ENCODE measurements at regions not wholly inside any gene's neighbourhood (a gene's known extent, or its start where the extent isn't known, plus 50 kb on each side); places are given as distances from the start of the nearest gene placed in this dataset.

- no peak for FAIRE-seq
- TF ChIP-seq POLR2A (IDR thresholded peaks at IDR 0.05; ENCODE audit: low read depth, low read length): no peak
- DNase-seq (ENCODE audit: insufficient read length, low spot score): no peak
Observed at GRCh38 chr6:143605906-143606521, 71.8 kb upstream of the PHACTR2 start.

DNA sequence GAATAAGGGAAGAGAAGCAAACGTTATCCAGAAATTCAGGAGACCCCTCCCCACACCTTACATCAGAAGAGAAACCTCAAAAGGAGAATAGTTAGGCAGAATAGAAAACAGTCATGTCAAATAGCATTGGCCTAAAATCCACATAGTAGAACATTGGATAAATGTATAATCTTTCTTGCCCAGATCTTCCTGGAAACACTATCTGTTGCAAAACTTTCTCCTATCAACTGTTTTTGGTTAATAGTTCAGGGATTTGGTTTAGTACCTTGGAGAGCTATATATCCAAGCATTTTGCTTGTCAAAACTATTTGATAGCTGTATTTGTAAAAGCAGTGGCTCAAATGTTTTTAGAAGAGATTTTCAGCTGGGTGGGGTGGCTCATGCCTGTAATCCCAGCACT, 74.3 kb upstream of the PHACTR2 start:
- no peak for DNase-seq (ENCODE audit: insufficient read length, low spot score)
- FAIRE-seq: no peak
- TF ChIP-seq POLR2A (IDR thresholded peaks at IDR 0.05; ENCODE audit: low read depth, low read length): no peak

DNA sequence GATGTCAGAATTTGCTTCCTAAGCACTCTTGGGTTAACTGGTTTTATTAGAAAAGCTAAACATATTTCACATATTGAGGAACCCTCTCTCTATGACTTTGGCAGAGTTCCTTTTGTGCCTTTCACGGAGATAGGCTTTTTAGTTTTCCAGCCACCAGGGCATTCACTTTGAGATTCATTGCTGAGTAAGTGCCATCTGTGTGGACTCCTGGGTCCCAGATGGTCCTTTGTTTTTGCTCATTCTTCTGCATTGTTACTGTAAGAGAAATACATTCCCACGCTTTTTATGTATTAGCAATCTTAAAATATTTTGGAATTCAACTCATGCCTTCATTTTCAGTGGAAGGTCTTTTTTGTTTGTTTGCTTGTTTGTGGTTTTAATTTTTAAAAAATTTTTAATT, 76.3 kb upstream of the PHACTR2 start:
- DNase-seq (ENCODE audit: insufficient read length, low spot score) (no peak), FAIRE-seq (no peak)
- no peak for TF ChIP-seq POLR2A (IDR thresholded peaks at IDR 0.05; ENCODE audit: low read depth, low read length)

GRCh38 chr6:143600821-143601220, 76.9 kb upstream of the PHACTR2 start:
- FAIRE-seq: no peak
- no peak for TF ChIP-seq POLR2A (IDR thresholded peaks at IDR 0.05; ENCODE audit: low read depth, low read length)
- DNase-seq (ENCODE audit: insufficient read length, low spot score): no peak

- no peak for DNase-seq (ENCODE audit: insufficient read length, low spot score)
- no peak for TF ChIP-seq POLR2A (IDR thresholded peaks at IDR 0.05; ENCODE audit: low read depth, low read length)
- no peak for FAIRE-seq
Observed at GRCh38 chr6:143598466-143599080, 79.2 kb upstream of the PHACTR2 start.

- TF ChIP-seq POLR2A (IDR thresholded peaks at IDR 0.05; ENCODE audit: low read depth, low read length): no peak
- DNase-seq (ENCODE audit: insufficient read length, low spot score) (no peak), FAIRE-seq (no peak)
Observed at GRCh38 chr6:143596866-143597265, 80.9 kb upstream of the PHACTR2 start.

DNA sequence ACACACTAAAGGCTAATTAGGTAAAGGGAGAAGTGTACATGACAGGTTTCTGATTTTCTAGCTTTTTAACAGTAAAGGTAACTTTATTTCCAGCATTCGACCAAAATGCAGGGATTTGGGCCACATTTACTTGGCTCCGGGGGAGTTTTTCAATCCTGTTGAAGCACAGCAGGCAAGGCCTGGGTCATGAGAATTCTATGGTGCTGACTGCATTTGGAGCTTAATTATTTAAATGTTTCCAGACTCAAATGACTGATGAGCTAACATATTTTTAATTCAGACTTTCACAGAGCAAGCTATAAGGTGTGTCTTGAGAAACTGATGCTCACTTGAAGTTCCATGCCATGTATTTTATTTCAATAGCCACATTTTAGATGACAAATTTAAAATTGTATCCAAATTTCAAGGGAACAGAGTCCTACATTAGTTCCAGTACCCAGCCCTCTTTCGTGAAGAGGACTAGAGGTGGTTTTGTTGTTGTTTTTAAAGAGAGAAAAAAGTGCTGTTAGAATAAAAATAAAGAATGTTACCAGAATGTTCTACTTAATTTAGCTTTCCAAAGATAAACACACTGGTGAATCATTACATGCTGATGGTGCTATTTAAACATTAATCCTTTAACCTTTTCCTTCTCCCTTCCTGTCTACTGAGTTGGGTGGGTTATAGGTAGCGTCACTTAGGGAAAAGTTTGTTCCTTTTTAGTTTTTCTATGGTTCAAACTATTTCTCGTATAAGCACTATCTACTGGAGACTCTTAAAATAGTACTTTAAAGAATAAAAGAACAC, 82.3 kb upstream of the PHACTR2 start:
- DNase-seq (ENCODE audit: insufficient read length, low spot score) (no peak), FAIRE-seq (no peak)
- no peak for TF ChIP-seq POLR2A (IDR thresholded peaks at IDR 0.05; ENCODE audit: low read depth, low read length)

DNA sequence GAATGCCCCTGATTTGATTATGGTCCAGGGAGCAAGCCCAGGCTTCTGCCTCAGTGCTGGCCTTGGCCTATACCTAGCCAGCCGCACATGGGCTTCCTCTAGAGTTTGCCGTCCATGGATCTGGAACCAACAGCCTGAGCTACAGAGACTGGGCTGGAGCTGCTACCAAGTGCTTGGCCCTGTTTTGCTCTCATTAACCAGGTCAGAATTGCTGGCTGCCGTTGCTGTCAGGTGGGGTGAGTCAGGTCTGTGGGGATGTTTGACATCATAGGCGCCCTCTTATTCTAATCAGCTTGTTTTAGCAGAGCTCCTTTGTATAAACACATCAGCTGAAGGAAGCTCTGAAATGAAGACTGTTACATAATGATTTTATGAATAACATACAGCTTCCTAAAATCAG, 83.1 kb upstream of the PHACTR2 start:
- DNase-seq (ENCODE audit: insufficient read length, low spot score) (no peak), FAIRE-seq (no peak)
- TF ChIP-seq POLR2A (IDR thresholded peaks at IDR 0.05; ENCODE audit: low read depth, low read length): no peak

DNA sequence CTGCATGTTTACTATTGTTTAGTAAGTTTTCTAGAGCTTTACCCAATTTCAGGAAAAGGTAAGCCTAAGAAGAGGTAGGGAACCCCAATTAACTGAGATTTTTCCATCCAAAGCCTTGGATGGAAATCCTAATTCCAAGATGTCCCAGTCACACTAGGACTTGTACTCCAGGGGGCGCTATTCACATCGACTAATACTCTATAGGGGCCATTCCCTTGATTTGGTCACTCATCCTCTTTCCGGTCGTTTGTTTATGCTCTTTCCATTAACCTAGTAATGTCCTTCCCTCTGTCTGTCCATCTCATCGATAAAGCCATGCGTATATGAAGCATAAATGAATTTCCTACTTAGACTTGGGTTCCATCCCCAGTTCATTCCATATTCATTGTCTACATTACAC, 80.8 kb upstream of the FUCA2 start:
- no peak for TF ChIP-seq POLR2A (IDR thresholded peaks at IDR 0.05; ENCODE audit: low read depth, low read length)
- DNase-seq (ENCODE audit: insufficient read length, low spot score) (no peak), FAIRE-seq (no peak)

DNA sequence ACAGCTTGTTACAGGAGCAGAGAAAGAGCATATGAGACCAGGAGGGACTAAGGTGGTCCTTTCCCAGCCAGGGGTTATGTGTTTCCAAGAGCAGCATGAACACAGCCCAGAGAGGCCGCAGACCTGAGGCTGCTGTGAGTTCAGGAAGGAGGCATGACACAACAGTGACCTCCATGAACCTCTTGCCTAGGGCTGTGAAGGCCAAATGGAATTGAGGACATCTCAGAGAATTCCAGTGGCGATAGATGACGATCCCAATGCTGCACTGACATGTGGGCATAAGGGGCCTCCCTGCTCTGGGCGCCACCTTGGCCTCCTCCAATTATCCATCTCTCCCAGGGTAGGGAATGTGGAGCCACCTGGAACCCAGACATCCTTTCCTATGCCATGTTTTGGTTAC, 79.9 kb upstream of the FUCA2 start:
- no peak for DNase-seq (ENCODE audit: insufficient read length, low spot score)
- TF ChIP-seq POLR2A (IDR thresholded peaks at IDR 0.05; ENCODE audit: low read depth, low read length): no peak
- no peak for FAIRE-seq

- no peak for FAIRE-seq
- DNase-seq (ENCODE audit: insufficient read length, low spot score): no peak
- no peak for TF ChIP-seq POLR2A (IDR thresholded peaks at IDR 0.05; ENCODE audit: low read depth, low read length)
Observed at GRCh38 chr6:143589162-143589561, 77.6 kb upstream of the FUCA2 start.

DNA sequence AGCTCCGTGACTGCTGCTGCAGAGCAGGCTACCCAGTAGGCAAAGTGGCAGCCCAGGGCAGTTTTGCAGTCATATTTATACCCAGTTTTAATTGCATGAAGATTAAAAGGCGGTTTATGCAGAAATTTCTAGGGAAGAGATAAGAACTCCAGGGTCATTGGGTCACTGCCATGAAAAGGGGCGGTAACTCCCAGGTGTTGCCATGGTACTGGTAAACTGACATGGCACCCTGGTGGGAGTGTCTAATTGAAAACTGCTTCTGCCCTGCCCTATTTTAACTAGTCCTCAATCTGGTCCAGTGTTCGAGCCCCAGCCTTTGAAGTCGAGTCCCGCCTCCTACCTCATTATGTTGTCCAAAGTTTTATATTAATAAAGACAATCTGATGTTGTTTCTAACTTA, 75.0 kb upstream of the FUCA2 start:
- DNase-seq (ENCODE audit: insufficient read length, low spot score) (no peak), FAIRE-seq (no peak)
- TF ChIP-seq POLR2A (IDR thresholded peaks at IDR 0.05; ENCODE audit: low read depth, low read length): no peak

GRCh38 chr6:143585716-143586115, 74.2 kb upstream of the FUCA2 start:
- no peak for TF ChIP-seq POLR2A (IDR thresholded peaks at IDR 0.05; ENCODE audit: low read depth, low read length)
- no peak for FAIRE-seq
- DNase-seq (ENCODE audit: insufficient read length, low spot score): no peak

DNA sequence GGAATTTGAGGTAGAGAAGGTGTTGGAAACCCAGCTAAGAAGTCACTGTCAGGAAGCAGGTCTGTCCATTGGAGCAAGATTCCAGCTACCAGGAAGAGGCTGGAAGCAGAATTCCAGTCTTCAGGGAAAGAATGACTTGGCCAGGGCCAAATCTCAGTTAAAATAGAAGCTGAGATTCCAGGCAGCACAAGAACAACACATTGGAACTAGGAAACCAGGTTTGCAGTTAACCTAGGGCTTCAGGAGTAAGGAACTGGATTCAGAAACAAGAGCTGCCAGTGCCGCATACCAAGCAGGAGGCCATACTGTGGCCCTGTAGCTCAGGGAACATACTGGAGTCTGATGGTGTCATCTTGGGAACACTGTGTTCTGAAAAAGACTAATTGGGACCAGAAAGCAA, 73.7 kb upstream of the FUCA2 start:
- FAIRE-seq: no peak
- no peak for TF ChIP-seq POLR2A (IDR thresholded peaks at IDR 0.05; ENCODE audit: low read depth, low read length)
- no peak for DNase-seq (ENCODE audit: insufficient read length, low spot score)
